ENCODE measurements at regions not wholly inside any gene's neighbourhood (a gene's known extent, or its start where the extent isn't known, plus 50 kb on each side); places are given as distances from the start of the nearest gene placed in this dataset.

- Histone ChIP-seq H3K4me1 (no peaks in the 10 kb centered on the region), H3K36me3 (no peaks in the 10 kb centered on the region), H3K4me3 (no peak overlapping the region), H3K9me3 (no peaks in the 10 kb centered on the region), H3K27me3 (no peaks in the 10 kb centered on the region), H3K27ac (no peak overlapping the region)
- TF ChIP-seq POLR2A (IDR thresholded peaks at IDR 0.05) (no peak), CTCF (IDR thresholded peaks at IDR 0.05 in 4 of 5, conservative IDR thresholded peaks at IDR 0.05 in 1 of 5) (no peak)
- in situ Hi-C loops (cut with MboI; ENCODE audit: low sequenced_read_pairs in 4 of 4) (no loop called here), intact Hi-C loops (cut with DNase I; ENCODE audit: low total_unique reads) (no loop called here)
- ATAC-seq (no peak), DNase-seq (no peak)
Measured at GRCh38 chr5:3266861-3267260, 328.8 kb upstream of the IRX1 start.

GRCh38 chr5:3265936-3266335, 329.7 kb upstream of the IRX1 start:
- DNase-seq = no peak
- no peak for ATAC-seq
- Histone ChIP-seq H3K4me3 (no peak overlapping the region), H3K27ac (no peak overlapping the region), H3K4me1 (no peaks in the 10 kb centered on the region), H3K9me3 (no peaks in the 10 kb centered on the region), H3K36me3 (no peaks in the 10 kb centered on the region), H3K27me3 (no peaks in the 10 kb centered on the region)
- in situ Hi-C loops (cut with MboI; ENCODE audit: low sequenced_read_pairs in 4 of 4) (no loop called here), intact Hi-C loops (cut with DNase I; ENCODE audit: low total_unique reads) (no loop called here)
- TF ChIP-seq CTCF (IDR thresholded peaks at IDR 0.05 in 4 of 5, conservative IDR thresholded peaks at IDR 0.05 in 1 of 5) (no peak), POLR2A (IDR thresholded peaks at IDR 0.05) (no peak)

- no peak overlapping the region for H3K27ac ChIP-seq
- in situ Hi-C loops (cut with MboI; ENCODE audit: low sequenced_read_pairs in 4 of 4) (no loop called here), intact Hi-C loops (cut with DNase I; ENCODE audit: low total_unique reads) (no loop called here)
- H3K27me3 ChIP-seq = no peaks in the 10 kb centered on the region
- H3K36me3 ChIP-seq = no peaks in the 10 kb centered on the region
- no peak for ATAC-seq
- no peaks in the 10 kb centered on the region for H3K9me3 ChIP-seq
- no peaks in the 10 kb centered on the region for H3K4me1 ChIP-seq
- H3K4me3 ChIP-seq = no peak overlapping the region
- DNase-seq = no peak
- TF ChIP-seq CTCF (IDR thresholded peaks at IDR 0.05 in 4 of 5, conservative IDR thresholded peaks at IDR 0.05 in 1 of 5) (no peak), POLR2A (IDR thresholded peaks at IDR 0.05) (no peak)
Measured at GRCh38 chr5:3265131-3265885, 330.3 kb upstream of the IRX1 start.

- H3K4me3 ChIP-seq = no peak overlapping the region
- H3K36me3 ChIP-seq = no peaks in the 10 kb centered on the region
- TF ChIP-seq CTCF (IDR thresholded peaks at IDR 0.05 in 4 of 5, conservative IDR thresholded peaks at IDR 0.05 in 1 of 5) (no peak), POLR2A (IDR thresholded peaks at IDR 0.05) (no peak)
- no peaks in the 10 kb centered on the region for H3K27me3 ChIP-seq
- intact Hi-C loops (cut with DNase I; ENCODE audit: low total_unique reads) (no loop called here), in situ Hi-C loops (cut with MboI; ENCODE audit: low sequenced_read_pairs in 4 of 4) (no loop called here)
- no peaks in the 10 kb centered on the region for H3K4me1 ChIP-seq
- DNase-seq = no peak
- H3K27ac ChIP-seq = no peak overlapping the region
- H3K9me3 ChIP-seq = no peaks in the 10 kb centered on the region
- ATAC-seq = no peak
Measured at GRCh38 chr5:3262451-3262850, 333.2 kb upstream of the IRX1 start.

GRCh38 chr5:3261081-3261480, 334.6 kb upstream of the IRX1 start:
- ATAC-seq (no peak), DNase-seq (no peak)
- intact Hi-C loops (cut with DNase I; ENCODE audit: low total_unique reads) = no loop called here
- Histone ChIP-seq H3K4me3 (no peak overlapping the region), H3K27me3 (no peaks in the 10 kb centered on the region), H3K36me3 (no peaks in the 10 kb centered on the region), H3K9me3 (no peaks in the 10 kb centered on the region), H3K27ac (no peak overlapping the region), H3K4me1 (no peaks in the 10 kb centered on the region)
- in situ Hi-C loops (cut with MboI; ENCODE audit: low sequenced_read_pairs in 4 of 4) = no loop called here
- TF ChIP-seq POLR2A (IDR thresholded peaks at IDR 0.05) (no peak), CTCF (IDR thresholded peaks at IDR 0.05 in 4 of 5, conservative IDR thresholded peaks at IDR 0.05 in 1 of 5) (no peak)
